Renal pelvis (tissue), 1 donor: ENCODE measurements at regions not wholly inside any gene's neighbourhood (a gene's known extent, or its start where the extent isn't known, plus 50 kb on each side); places are given as distances from the start of the nearest gene placed in this dataset.
"Not testable (repeated sequence)": the region's sequence is repeated elsewhere in the genome, so short reads cannot be mapped to it uniquely, and the experiment has no call there.

ENCODE experiments used
- DNase-seq: peaks from one replicate; pipeline ENCODE4 v3.0.0-alpha.2; 2013

DNA sequence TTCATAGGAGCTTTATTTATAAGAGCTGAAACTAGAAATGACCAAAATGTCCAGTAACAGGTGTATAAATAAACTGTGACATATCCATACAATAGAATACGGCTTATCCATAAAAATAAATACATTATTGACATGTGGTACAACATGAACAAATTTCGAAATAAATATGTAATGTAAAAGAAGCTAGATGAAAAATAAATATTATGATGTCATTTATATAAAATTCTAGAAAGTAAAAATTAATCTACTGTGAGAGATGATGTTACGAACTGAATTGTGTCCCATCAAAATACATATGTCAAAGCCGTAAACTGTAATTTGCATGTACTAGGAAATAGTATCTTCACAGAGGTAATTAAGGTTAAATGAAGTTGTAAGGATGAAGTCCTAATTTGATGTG is 1104.9 kb downstream of the NSUN3 start:
- no peak for DNase-seq

DNA sequence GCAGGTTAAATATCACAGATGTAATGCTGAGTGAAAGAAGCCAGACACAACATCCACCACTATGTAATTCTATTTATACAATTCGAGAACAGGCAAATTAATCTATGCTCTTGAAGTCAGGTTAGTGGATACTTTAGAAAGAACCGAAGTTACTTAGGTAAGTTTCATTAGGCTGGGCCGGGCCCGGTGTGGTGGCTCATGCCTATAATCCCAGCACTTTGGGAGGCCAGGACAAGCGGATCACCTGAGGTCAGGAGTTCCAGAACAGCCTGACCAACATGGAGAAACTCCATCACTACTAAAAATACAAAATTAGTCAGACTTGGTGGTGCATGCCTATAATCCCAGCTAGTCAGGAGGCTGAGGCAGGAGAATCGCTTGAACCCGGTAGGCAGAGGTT is 1105.7 kb downstream of the NSUN3 start:
- no peak for DNase-seq

DNA sequence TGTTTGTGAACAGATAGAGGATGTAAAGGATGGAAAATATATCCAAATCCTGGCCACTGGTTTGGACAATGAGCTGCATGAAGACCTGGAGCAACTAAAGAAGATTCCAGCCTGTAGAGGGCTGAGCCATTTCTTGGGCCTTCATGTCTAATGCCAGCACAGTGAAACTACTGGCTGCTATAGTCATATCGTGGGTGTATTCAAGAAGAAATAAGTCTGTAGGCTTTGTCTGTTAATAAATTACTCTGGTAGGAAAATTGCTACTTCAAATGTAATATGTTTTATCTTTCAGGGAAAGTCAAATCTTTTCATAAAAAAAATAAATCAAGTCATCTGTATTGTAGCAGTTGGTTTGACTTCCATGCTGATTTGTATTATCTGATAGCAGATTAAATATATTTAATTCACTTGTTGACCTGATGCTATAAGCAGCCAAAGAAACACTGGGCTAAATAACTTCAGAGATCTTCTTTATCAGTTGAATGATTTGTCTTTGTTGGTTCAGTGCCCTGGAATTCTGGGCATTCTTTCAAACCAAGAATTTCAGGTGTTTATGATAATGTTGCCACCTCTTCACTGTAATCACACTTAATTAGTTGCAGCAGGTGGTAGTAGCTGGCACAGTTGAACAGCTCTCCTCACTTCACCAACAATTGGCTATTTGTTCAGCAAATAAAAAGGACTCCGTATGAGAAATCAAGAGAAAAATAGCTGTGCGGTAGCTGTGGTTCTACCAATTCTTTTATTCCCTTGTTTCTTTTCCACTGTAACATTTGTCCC is 1109.5 kb downstream of the NSUN3 start:
- no peak for DNase-seq

DNA sequence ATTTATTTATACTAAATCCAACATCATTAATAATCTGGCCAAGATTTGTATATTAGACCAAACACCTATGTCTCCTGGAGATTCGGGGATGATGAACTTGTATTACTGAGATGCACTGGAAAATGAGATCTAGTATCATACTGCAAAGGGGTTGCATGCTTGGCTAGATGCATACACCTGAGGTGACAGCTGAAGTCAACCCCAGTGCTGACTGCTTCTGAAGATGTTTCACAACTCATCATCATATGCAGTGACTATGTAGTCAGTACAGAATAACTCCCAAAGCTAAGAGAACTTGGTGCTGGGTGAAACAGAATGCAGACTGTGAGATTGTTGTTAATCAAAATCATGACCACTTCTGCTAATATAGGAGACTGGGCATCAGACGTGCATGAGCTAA is 1114.2 kb downstream of the NSUN3 start:
- DNase-seq: no peak

DNA sequence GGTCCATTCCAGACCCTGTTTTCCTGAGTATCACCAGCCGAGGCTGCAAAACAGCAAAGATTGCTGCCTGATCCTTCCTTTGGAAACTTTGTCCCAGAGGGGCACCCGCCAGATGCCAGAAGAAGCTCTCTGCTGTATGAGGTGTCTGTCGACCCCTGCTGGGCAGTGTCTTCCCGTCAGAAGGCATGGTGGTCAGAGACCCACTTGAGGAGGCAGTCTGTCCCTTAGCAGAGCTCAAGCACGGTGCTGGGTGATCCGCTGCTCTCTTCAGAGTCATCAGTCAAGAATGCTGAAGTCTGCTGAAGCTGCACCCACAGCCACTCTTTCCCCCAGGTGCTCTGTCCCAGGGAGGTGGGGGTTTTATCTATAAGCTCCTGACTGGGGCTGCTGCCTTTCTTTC is 1121.2 kb downstream of the NSUN3 start:
- no peak for DNase-seq

DNA sequence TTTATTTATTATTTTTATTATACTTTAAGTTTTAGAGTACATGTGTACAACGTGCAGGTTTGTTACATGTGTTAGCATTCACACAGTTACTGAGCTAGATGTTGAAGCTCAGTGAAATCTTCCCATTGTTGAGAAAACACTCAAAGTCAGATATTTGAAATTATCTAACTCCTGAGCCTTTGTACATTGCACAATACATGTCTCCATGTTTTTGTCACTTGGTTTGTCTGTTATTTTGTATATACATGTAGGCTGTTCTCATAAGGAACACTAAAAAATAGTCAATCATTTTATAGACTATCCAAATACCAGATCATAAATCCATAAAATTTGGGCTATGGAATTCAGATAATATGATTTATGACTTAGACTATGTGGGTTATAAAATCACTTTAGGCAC is 1126.5 kb downstream of the NSUN3 start:
- DNase-seq: no peak

DNA sequence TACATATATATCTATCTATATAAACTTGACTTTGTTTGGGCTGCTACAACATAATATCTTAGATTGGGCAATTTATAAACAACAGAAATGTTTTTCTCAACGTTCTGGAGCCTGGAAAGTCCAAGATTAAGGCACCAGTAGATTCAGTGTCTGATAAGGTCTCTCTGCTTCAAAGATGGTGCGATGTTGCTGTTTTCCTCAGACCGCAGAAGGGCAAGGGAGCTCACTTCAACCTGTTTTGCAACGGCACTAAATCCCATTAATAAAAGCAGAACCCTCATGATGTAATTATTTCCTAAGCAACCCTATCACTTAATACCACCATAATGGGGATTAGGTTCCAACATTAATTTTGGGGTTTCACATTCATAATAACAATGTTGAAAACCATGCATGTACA is 1134.8 kb downstream of the NSUN3 start:
- DNase-seq: no peak

DNA sequence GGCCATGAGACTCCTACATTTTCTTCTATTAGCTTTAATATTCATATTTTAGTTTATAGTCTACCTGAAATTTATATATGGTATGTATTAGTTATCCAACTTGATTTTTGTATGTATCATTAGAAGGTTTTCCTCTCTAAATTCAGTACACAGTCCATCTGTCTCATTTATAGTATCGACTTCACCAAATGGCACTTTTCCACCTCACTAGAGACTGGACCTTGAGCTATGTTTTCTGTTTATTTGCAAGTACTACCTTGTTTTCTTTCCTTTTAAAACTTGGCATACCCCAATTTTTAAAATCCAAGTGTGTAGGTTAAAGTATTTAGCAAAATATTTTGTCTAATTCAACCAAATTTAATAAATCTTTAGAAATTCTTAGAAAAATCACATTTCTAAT is 1137.5 kb downstream of the NSUN3 start:
- no peak for DNase-seq

DNA sequence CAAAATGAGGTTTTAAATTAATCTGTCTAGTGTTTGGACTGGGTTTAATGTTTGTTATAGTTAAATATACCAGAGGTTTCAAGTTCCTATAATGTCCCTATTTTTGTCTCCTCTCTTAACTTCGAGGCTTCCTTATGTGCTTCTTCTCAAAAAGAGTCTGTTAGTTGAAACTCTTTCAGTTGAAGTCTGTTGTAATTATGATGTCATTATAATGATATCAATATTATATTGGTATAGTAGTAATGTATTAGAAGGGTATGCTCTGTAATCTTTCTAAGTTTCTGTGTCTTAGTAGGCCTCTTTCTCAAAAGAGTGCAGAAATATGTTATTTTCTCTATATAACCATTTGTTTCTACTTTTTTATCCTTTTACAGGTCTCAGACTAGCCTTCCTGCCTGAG is 1148.0 kb downstream of the NSUN3 start:
- DNase-seq: no peak

DNA sequence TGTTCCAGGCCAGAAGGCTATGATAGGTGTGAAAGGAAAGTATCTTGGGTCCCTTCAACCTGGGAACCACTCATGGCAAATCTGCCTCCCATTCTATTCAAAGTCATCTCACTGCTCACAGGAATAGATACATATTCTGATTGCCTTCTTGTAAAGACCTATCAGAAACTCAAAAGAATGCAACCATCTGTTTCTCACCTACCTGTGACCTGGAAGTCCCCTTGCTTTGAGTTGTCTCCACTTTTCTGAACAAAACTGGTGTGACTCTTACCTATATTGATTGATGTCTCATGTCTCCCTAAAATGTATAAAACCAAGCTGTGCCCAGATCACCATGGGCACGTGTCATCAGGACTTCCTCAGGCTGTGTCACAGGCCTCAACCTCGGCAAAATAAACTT is 1149.3 kb downstream of the NSUN3 start:
- no peak for DNase-seq

DNA sequence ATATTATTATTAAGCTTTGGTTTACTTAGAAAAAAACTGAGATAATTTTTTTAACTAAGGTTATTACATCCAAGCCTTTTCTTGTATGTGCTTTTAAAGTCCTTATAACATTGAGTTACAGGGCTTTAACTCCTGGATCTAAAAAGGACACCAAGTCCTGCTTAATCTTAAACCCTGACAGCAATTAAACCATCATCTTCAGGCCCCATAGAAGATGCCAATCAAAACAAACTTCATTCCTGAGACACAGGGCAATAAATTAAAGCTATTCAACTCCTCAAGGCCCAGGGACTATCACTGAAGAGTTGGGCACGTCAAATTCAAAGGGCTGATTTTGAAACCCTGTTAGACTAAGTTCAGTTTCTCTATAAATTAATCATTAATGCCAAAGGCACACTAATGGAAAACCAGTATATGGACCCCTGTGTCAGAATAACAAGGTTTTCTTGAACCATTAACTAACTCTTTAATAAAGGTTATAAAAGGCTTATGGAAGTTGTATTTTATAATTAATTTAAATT is 1152.6 kb downstream of the NSUN3 start:
- no peak for DNase-seq

DNA sequence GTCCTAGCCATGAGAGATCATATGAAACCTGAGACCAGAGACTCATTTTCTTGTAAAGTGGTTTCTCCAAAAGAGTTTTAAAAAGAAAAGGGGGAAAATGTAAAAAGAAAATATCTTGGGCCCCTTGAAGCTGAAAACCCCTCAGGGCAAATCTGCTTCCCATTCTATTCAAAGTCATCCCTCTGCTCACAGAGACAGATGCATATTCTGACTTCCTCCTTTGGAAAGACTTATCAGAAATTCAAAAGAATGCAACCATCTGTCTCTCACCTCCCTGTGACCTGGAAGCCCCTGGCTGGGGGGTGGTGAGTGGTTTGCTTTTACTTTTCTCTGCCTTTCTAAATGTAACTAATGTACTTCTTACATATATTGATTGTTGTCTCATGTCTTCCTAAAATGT is 1154.8 kb downstream of the NSUN3 start:
- no peak for DNase-seq

DNA sequence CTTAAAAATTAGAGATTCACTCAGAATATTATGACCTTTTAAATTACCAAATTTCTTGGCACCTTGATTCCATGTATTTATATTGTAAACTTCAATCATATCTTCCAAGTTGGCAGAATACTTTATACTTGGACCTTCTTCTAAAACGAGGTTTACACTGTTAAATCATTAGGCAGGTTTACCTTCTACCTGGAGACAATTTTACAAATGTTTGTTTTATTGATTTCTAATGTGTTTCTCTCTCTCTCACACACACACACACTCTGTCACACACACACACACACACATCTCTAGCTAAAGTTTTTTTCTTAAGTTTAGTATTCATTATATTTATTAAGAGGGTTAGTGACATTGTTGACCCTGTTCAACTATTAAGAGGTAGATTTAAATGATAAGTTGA is 1155.6 kb downstream of the NSUN3 start:
- DNase-seq: no peak

DNA sequence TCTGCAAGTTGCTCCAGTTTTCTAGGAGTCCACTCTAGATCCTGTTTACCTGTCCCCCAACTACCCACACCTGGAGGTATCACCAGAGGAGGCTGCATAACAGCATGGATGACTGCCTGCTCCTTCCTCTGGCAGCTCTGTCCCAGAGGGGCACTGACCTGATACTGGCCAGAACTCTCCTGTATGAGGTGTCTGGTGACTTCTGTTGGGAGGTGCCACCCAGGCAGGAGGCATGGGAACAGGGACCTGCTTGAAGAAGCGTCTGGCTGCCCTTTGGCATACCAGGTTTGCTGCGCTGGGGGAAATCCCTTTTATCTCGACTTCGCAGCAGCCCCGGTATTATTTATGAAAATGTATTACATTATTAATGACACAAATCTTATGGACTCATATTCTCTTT is 1163.6 kb downstream of the NSUN3 start:
- no peak for DNase-seq

DNA sequence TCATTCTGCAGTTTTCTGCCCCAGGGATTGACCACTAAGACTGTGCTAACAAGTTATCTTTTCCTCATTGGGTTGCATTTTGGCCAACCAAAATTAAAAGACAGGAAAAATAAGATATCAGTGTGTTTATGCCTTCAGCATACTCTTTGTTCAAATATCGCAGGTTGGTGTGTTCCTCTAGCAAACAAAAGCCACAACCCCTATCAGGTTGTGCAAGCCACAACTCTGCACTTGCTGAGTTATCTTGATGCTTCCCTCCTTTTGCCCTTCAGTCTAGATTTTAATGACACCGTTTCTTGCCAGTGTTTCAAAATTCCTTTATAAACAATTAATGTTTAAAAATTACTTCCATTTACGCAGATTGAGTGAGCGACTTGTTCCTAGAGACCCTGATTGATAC is 1164.2 kb downstream of the NSUN3 start:
- no peak for DNase-seq

DNA sequence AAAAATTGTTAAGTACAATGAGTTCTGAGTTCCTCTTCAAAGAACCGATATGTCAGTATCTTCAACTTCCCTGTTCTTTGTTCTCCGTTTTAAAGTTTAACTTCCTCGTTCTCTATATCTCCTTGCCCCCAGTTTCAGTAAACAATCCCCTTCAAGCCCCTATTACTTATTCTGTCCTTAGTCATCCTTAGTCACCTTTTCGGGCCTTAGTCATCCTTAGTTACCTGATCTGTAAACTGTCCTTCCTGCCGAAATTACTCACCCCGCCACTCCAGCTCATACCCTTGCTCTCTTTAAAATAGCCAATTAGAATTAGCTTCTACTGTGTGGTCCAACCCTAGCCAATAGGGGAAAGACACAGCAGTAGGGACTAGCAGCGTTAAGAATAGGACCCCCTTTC is 1165.6 kb downstream of the NSUN3 start:
- no peak for DNase-seq

DNA sequence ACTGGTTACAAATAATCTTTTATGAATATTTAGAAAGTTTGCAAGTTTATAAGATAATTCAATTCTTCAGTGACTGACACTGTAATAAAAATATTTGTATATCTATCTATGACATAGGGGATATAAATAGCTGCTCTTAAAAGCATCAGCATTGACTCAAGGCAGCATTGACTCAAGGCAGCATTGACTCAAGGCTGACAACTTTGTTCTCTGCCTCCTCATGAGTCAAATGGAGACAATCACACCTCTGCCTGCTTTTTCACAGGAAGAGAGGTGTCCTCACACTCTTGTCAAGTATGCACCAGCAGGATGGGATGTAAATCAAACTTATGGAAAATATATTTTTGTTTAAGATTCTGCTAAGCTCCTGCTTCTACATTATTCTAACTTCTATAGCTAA is 1173.1 kb downstream of the NSUN3 start:
- no peak for DNase-seq

DNA sequence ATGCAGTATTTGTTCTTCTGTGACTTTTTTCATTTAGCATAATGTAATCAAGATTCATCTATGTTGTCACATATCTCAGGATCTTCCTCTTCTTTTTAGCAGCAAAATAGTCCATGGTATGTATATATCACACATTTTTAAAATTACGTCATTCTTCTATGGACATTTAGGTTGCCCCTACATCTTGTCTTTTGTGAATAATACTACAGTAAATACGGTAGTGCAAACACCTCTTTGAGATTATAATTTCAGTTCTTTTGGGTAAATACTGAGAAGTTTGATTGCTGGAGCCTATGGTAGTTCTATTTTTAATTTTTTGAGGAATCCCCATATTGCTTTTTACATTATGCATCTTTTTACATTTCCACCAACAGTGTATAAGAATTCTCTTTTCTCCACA is 1174.9 kb downstream of the NSUN3 start:
- DNase-seq: no peak

DNA sequence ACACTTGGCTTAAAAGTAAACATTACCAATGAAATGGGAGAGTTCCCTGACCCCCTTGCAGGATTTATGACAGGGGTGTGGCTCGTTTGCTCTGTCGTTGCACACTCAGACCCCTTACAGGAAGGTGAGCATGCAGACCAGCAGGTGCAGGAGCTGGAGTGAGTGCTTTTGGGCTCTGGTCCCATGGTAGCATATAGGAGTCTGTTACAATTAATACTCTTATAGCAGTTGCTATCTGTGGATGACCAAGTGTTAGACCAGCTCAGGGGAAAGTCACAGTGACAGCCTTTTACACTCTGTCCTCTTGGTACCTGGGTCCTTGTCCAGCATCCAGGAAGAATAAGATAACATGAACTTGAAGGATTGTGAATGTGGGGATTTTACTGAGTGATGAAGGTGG is 1177.5 kb downstream of the NSUN3 start:
- no peak for DNase-seq

DNA sequence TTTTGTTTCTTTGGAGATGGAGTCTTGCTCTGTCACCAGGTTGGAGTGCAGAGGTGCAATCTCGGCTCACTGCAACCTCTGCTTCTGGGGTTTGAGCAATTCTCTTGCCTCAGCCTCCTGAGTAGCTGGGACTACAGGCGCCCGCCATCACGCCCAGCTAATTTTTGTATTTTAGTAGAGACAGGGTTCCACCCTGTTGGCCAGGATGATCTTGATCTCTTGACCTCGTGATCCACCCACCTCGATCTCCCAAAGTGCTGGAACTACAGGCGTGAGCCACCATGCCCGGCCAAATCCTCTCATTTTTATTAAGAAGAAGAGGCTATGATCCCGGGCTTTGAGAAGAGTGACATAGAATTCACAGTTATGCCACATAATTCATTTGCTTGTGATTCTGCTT is 1178.4 kb downstream of the NSUN3 start:
- not testable (repeated sequence) for DNase-seq

DNA sequence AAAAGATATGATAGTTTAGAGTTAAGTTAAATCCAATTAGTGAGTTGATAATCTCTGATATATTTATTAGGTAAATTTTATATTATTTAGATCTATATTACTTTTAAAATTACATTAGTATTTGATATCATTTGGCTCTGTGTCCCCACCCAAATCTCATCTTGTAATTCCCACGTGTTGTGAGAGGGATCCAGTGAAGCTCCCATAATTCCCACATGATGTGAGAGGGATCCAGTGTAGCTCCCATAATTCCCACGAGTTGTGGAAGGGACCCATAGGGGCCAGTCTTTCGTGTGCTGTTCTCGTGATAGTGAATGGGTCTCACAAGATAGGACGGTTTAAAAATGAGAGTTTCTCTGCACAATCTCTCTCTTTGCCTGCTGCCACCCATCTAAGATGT is 1183.6 kb downstream of the NSUN3 start:
- DNase-seq: no peak

DNA sequence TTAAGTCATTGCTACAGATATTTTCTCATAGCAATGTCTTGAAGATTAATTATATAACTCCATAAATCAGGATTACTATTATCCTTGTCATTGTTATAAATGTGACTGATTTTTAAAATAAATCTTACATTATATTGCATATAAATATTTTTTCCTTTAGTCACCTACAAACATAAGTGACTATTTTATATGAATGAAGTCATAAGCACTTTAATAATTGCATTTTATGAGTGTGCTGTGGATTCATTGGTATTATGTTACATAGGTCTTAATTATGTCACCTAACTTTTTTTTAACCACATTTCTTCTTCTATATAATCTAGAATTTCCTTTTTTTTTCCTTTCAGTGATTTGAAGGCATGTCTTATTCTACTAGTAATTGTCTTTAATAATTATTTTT is 1191.2 kb downstream of the NSUN3 start:
- DNase-seq: no peak

DNA sequence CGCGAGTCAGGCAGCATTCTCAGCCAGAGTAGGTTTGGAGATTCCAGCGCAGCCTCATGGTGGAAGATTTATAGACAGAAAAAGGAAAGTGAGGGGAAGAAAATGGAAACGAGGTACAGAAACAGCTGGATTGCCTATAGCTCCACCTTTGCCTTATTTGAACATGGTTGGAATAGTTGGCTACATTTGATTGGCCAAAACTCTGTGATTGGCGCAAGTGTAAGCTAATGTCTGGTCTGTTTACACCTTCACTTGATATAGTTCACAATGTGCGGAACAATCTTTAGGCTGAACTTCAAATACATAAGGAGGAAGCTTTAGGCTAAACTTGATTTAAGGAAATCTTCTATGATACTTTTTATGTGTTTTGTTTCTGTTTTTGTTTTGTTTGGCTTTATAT is 1191.9 kb downstream of the NSUN3 start:
- DNase-seq: no peak

DNA sequence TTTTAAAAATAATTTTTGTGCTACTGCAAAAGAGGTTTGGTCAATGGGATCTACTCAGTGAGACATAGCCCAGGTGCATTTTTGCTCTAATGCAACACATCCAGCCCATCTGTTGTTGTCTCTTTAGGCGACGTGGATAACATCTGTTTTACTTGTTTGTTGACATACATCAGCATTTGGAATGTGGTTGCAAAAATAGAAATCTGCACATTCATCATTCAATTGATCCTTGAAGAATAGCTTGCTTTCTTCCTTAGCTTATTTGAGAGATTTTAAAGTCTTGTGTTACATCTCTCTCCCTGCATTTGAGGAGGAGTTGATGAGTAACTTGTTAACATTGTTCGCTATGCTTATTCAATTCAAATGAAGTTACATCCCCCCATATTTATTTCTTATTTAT is 1202.3 kb downstream of the NSUN3 start:
- no peak for DNase-seq
